Panc1 (cell line): ENCODE measurements at regions not wholly inside any gene's neighbourhood (a gene's known extent, or its start where the extent isn't known, plus 50 kb on each side); places are given as distances from the start of the nearest gene placed in this dataset.

Source experiments
- CTCF ChIP-seq: fragments of 450-650 bp; IDR thresholded peaks from 2 replicates; pipeline ENCODE4 v1.5.1; 2017; ENCODE audit warnings: mild to moderate bottlenecking
- POLR2AphosphoS5 ChIP-seq: IDR thresholded peaks from 2 replicates; pipeline ENCODE4 v1.6.1; 2012; ENCODE audit warnings: mild to moderate bottlenecking, low read depth, low read length, moderate library complexity
- REST ChIP-seq, 2 experiments: IDR thresholded peaks; 2 replicates each; pipeline ENCODE4 v1.6.1; 2011 to 2012; ENCODE audit warnings: low read depth in 2 of 2, control low read depth in 1 of 2, low read length in 1 of 2, mild to moderate bottlenecking in 1 of 2, moderate library complexity in 1 of 2; ENCODE audit not compliant: insufficient read depth in 1 of 2
- SIN3A ChIP-seq: IDR thresholded peaks from 2 replicates; pipeline ENCODE4 v1.6.1; 2012; ENCODE audit warnings: low read depth, mild to moderate bottlenecking, low read length, moderate library complexity, borderline replicate concordance; ENCODE audit not compliant: insufficient read depth
- TCF7L2 ChIP-seq: IDR thresholded peaks from 2 replicates; pipeline ENCODE4 v1.6.1; 2011; ENCODE audit warnings: mild to moderate bottlenecking, low read depth, low read length, inconsistent platforms

- TF ChIP-seq TCF7L2: no peak
- TF ChIP-seq CTCF: no peak
- TF ChIP-seq POLR2AphosphoS5: no peak
- TF ChIP-seq SIN3A: no peak
- TF ChIP-seq REST (IDR thresholded peaks at IDR 0.05; ENCODE audit: insufficient read depth in 1 of 2, low read depth in 2 of 2, low read length in 1 of 2): no peak
Measured at GRCh38 chr6:105781248-105781647, 304.9 kb upstream of the PRDM1 start.
